GM19467 (cell line): ENCODE measurements at regions not wholly inside any gene's neighbourhood (a gene's known extent, or its start where the extent isn't known, plus 50 kb on each side); places are given as distances from the start of the nearest gene placed in this dataset.

Experiments used
- ATAC-seq: cut with Tn5 transposase; IDR thresholded peaks from one replicate; pipeline ENCODE4 v1.9.1; 2021; ENCODE audit warnings: mild to moderate bottlenecking, moderate library complexity; ENCODE audit not compliant: unreplicated experiment

DNA sequence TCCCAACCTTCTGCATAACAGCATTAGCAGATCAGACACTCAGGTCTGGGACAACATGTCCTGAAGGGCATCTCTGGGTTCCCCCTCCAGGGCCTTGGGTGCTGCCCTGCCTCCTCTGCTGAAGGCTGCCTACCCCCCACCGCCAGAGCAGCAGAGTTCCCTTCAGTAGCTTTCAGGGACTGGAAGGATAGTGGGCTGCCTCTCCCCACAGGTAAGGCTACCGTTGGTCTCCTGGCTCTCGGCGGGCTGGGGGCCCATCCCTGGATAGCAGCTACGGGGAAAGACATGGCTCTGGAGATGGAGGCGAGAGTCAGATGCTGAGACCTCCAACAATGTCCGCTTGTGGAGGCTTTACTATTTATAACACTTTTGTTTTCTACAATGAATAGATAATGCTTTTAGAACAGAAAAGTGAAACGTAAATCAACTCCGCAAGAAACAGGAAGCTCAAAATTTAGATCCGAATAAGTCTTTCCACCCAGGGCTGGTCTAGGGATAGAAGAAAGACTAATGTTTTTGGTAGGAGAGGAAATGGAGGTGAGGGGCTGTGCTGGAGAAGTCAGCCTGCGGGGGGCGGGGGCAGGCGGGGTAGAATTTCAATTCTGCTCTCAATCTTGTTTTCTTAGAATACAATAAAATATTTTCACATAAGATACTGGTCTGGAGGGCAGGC is 58.4 kb downstream of the ARL4C start:
- no peak for ATAC-seq

DNA sequence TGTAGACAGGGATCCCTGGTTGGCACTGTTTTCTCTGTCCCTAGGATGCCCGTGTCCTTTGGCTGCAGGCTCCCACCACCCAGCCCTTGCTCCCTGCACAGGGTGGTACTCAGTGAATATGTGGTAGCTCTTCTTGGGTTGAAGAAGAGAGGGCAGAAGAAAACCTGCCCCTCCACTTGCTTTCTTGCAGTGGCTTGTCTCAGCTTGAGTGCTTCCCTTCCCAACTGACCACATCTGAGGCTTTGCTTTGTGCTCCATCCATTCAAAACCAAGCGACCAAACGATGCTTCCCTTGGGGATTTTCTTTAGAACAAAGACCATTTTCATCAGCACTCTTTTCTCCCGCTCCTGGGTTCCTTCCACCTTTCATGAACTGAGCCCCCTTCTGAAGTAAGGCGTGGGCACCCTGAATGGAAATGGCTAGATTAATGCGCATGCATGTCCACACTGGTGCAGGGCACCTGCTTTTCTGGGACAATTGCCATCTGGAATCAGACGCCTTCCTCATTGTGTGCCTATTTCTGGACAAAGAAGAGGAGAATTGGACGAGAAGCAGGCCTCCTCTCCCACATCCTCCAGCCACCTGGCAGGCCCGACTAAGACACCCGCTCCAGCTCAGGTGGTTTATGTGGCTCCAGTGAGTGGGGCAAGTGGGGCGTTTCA is 59.1 kb downstream of the ARL4C start:
- no peak for ATAC-seq

DNA sequence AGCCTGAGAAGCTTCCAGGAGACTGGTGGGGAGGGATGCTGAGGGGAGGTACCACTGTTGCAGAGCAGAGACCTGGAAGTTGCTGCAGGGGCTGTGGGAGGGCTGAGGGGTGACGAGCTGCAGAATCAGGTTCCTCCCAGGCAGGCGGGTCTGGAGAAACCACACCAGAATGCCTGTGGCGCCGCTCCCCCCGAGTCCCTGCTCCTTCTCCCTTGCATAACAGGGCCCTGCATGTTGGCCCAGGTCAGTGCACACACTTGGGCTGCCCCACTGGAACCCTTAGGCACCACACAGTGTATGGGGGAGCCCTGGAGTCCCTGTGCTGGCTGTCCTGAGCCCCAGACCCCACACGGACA is 60.4 kb downstream of the ARL4C start:
- no peak for ATAC-seq

DNA sequence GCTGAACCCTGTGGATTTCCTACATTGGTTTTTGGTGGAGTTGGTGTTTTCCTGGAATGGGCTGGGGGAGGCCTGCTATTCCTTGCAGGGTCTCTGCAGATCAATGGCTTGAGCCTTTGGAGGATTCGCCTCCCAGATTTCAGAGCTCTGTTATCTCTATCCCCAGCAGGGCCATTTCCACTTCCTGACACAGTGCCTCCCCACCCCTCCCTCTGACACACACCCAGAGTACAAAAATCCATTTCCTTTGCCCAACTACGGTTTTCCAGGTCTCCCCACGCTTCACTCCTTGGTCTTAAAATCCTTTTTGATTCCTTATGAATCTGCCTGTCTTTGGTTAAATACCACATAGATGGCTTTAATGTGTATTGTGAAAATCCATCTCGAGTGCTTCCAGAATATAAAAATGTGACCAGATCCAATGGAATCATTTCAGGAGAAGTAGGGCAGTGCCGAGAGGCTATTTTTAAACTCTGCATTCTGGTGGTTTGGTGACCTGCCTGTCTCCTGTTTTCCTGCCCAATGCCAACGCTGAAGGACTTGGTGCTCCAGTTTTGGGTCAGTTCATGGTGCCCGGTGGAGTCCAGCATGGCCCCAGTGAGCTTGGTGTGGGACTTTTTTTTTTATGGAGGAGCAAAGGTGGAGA is 60.9 kb downstream of the ARL4C start:
- no peak for ATAC-seq

DNA sequence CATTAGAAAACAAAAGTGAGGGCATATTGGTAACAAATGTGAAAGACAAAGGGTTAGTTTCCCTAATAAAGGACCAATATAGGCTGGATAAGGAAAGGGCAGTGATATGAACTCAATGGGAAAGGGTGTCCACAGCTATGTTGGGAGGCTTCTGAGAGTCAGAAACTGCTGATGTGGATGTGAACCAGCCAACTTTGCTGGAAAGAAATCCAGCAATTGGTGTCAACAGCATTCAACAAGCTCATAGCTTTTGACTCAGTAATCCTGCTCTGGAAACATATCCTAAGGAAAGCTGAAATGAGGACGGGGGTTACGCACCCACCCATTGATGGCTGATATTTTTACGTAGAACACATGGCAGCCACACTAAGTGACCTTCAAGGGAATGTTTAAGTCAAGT is 63.7 kb downstream of the ARL4C start:
- ATAC-seq, result no peak

DNA sequence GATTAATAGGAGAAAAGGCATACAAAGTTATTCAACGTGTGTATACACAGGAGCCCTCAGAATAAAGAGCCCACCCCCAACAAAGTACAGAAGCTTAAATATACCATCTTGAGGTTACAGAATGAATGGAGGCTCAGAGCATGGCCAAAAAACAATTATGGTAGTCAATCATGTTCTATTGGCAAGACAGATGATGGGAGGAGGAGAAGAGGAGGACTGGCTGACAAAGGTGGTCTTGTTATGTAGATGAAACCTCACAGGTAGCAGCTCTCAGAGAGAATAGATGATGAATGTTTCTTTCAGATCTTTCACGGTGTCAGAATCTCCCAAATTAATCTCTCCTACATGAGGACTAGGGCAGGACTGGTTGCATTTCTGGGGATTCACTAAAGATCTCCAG is 66.0 kb downstream of the ARL4C start:
- ATAC-seq, result no peak

DNA sequence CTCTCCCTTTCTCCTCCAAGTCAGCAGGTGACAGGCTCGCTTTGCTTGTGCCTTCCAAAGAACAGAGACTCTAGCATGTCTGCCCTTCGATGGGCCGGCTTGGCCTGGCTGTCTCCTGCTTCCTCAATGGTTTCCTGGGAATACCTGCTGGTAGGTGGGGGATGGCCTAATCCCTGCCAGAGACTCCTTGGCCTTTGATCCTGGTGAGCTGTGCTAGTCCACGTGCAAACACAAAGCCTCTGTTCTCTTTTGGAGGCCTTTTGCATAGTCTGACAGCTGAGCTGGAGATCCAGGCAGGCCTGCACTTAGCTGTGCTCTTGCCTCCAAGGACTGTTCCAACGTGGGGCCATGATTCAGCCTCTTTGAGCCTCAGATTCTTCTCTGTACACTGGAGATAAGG is 67.6 kb downstream of the ARL4C start:
- no peak for ATAC-seq

DNA sequence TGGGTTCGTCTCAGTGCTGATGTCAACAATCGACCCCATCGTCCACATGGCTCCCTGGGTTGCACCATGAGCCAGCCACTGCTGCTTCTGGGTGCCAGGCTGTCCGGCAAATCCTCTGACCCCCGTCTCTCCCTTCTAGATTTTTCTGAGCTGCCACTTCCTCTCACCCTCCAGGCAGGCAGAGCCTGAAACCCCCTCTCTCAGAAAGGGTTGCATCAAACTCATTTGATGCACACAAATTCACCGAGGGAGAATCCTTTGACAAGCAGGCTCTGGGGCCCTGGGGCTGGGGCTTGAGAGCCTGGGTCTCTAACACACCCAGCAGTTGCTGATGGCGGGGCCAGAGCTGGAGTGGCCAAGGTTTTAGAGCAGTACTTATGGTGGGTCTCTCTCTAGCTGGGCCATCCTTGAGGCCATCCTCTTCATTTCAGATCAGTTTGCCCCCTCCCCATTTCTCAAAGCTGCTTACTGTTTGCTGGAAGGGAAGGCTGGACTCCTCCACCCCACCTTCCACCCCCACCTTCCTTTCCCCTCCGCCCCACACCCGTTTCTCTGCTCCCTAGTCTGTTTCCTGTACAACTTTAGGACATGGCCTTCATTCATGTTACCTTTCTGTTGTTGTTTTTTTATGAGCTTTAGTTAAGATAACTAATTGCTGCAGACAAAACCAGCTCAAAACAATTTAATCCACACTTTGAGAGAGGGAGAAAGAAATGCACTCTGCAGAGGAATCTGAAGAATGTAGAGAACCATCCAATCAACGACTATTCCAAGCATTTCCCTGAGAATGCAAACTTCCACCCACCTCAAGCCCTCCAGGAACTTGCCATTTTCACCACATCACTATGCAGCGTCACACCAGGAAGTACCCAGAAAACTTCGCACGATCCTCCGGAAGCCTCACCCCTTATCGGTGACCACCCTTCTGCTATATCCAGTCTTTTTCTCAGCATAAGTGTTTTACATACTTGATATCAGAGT is 69.5 kb downstream of the ARL4C start:
- no peak for ATAC-seq

DNA sequence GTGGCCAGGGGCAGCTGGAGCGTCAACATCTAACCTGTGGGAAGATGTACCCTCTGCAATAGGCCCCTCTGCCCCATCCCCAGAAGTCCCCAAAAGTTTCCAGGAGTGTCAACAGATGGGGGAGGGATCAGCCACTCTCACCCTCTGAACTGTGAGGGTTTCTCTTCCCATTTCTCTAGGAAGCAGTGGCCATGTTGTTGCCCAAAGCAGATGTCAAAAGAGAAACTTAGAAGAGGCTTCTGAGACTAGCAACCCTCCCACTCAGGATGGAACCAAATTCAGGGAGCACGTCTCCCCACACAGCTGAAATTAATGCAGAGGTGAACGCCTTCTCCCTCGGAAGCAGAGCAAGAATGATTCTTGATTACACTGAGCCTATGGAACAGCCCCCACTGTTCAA is 70.3 kb downstream of the ARL4C start:
- ATAC-seq, result no peak

DNA sequence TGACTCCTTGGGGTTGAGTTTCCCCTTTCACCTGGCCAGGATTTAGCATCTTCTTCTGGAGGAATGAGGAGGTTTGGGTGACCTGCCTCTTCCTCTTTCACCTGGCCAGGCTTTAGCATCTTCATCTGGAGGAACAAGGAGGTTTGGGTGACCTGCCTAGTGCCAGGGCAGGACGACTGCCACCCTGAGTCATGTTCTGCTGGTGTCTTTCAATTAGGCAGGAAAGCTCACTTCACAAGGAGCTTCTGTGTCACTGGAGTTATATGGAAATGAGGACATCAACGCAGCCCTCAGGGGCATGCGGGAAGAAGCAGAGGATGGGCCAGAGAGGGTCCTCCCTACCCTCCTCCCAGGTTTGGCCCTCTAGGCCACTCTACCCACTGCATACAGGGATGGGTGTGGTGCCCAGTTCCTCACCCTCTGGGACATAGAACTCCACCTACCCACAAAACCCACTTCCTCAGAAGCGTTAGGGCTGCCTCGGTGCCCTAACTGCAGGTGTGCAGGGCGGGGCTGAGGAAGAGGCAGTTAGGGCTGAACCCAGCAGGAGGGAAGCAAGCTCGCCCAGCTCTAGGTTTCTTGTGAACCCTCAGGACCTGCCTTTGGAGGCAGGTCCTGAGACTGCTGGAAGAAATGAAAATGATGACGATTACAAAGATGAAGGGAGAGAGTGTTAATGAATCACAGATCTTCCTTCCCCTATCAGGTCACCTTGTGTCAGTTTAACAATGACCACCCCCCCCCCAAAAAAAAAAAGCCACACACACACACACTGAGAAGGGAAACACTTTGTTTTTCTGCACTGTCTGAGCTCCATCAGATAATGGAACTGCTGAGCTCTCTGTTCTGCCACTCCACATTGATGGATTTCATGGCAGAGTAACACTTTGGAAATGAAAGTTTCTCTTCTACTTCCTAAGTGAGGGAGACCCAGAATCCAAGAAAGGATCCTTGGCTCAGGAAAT is 71.0 kb downstream of the ARL4C start:
- ATAC-seq, result peak; percentile 83

DNA sequence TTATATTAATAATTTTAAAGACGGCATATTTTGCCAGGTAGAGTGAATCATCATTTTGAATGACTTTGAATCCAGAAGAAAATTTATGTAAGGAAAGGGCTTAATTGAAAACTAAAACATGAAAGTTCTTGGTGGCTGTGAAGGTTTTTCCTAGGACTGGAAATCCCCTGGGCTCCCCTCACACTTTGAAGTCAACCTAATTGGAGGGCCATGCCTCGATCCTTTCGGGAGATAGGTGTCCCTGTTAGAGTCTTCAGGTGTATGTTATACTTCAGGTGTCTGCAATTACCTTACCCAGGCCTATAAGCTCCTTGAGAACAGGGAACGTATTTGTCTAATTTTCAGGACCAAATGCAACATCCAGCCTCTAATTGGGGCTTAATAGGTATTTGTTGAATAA is 73.0 kb downstream of the ARL4C start:
- no peak for ATAC-seq

DNA sequence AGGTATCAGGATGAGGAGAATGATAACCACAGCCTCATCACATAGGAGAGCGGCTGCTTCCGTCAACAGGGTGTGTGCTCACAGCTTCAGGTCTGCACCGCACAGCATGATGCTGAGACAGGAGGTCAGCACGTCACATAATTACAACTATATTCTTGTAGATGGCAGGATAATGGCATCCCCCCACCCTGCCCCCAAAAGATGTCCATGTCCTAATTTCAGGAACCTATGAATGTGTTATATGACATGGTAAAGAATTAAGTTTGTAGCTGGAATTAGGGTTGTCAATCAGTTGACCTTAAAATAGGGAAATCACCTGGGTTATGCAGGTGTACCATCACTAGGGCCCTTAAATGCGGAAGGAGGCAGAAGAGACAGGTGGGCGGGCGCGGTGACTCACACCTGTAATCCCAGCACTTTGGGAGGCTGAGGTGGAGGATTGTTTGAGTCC is 73.9 kb downstream of the ARL4C start:
- ATAC-seq, result no peak

DNA sequence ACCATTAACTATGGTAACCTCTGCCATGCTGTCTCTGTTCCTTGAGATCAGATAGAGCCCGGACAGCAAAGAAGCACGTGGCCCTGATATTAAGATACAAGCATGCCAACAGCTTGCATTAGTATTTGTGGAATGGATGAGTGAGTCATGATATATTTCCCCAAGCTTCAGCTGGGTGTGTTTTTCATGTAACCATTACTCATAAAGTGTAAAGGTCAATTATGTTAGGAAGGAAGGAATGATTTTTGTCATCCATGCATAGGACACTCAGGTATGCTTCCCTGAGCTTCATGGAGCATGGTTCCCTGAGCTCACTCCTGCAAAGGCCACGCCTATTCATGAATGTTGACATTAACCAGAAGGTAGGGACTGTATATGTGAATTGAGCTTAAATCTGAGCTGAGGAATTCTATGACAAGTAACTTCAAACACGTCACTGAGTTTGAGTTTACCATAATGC is 74.6 kb downstream of the ARL4C start:
- ATAC-seq, result no peak

DNA sequence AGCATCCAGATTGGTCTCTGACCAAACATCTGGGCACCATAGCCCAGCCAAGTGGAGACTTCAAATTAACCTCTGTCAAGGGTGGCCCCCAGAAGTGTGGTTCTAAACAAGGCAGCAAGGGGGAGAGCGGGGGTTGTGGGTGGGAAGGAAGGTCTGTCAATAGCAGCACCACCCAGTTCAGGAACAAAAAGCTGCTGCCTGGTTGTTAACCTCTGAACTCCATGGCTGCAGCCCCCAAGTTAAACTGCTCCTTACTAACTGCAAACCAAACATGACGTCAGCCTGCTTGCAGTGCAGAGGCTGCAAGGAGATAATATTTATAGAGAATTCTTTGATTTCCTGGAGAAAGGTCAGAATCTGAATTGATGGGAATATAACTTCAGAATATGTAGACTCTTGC is 76.5 kb downstream of the ARL4C start:
- ATAC-seq, result no peak

DNA sequence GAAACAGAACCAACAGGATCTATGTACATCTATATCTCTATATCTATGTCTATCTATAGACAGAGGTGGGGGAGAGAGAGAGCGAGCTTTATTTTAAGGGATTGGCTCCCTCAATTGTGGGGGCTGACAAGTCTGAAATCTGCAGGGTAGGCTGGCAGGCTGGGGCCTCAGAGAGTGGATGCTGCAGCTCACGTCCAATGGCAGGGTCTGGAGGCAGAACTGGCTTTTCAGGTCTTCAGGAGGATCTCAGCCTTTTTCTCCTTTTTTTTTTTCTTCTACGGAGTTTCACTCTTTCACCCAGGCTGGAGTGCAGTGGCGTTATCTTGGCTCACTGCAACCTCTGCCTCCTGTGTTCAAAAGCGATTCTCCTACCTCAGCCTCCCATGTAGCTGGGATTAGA is 77.2 kb downstream of the ARL4C start:
- ATAC-seq, result no peak

DNA sequence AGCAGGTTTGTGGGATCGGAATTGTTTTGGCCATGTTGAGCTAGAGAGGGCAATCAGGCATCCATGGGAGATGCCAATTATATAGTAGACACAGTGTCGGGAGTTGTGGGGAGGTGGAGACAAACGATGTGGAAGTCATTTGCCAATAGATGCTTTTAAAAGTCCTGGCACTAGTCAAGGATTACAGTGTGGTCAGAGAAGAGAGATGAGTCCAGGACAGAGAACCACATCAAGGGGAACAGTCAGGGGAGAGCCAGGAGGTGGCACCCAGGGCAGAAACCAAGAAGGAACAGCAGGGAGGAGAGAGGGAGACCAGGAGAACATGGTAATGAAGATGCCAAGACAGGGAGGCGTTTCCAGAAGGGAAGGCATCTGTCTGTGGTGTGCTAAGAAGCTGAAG is 81.2 kb downstream of the ARL4C start:
- no peak for ATAC-seq

DNA sequence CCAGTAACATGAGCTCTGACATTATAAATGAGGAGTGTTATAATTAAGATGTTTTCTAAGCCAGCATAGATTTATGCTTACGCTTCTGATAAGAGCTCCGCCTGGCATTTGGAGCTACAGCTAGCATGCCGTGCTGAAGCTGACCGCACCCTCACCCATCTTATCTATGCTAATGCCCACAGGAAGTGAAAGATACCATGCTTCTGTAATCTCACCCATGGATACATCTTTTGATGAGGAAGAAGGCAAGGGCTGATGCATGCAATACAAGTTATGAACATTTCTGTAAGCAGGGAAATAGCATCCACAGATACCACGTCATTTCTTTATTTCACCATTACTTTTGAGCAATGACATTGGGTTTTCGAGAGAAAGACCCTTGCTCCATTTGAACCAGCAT is 82.3 kb downstream of the ARL4C start:
- ATAC-seq, result no peak

DNA sequence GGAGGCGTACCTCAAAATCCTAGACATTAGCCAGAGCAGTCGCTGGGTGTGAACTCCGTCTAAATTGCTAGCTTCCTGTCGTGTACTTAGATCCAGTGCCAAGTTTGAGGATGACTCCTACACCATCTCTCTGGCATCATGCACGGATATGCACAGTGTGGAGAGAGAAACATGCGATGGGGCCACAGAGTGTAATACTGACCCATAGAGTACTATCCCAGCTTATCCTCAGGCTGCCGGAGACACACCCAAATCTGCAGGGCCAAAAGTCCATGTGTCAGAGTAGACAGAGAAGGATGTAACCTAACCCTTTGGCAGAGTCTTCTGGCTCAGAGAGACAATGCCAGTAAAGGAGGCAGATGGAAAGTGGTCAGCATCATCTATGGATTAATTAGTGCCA is 84.2 kb downstream of the ARL4C start:
- no peak for ATAC-seq

DNA sequence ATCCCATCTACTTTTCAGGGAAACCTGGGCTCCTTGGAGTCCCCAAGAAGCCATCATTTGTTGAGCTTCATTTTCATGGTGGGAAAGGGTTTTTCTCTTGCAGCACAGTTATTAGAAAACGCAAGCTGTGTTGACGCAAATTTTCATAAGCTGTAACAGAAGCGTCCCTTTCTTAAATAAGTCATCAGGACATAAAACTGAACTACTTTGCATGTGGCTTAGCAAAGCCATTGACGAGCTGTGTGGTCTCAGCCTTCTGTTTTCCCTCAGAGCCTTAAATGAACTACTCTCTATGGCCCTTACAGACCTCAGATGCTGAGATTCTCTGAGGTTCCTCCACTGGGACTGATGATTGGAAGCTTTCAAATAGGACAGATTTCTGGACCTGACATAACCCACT is 85.1 kb downstream of the ARL4C start:
- ATAC-seq, result no peak

DNA sequence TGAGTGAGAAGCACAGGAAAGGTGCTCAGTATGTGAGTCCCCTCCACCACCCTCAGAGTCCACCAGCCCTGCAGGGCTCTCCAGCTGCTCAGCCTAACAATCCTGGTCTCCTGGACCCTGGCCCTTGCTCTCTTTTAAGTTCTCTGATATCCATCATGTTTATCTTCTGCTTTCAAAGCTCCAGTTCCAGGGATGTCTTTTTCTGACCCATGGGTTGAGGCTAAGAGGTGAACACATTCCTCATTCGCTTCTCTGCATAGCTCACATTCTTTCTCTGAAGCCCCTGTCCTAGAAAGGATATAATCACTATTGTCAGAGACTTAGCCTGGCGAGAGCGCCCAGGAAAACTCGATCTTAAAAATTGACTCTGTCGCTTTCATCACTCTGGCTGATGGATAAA is 86.4 kb downstream of the ARL4C start:
- ATAC-seq, result no peak
